PFSK-1 (cell line): ENCODE measurements at regions not wholly inside any gene's neighbourhood (a gene's known extent, or its start where the extent isn't known, plus 50 kb on each side); places are given as distances from the start of the nearest gene placed in this dataset.

Experiments used
- FOXP2 ChIP-seq: optimal IDR thresholded peaks from 2 replicates; pipeline ENCODE3; 2011; ENCODE audit warnings: borderline replicate concordance, control low read depth, inconsistent platforms; ENCODE audit not compliant: insufficient read depth; ENCODE audit errors: extremely low read length, extremely low read depth
- POLR2AphosphoS5 ChIP-seq: IDR thresholded peaks from 2 replicates; pipeline ENCODE4 v1.6.1; 2012; ENCODE audit warnings: low read depth, mild to moderate bottlenecking, control low read depth, low read length, moderate library complexity
- REST ChIP-seq, 2 experiments: IDR thresholded peaks; 2 replicates each; pipeline versions ENCODE4 v1.6.1 to v1.8.0; 2011 to 2012; ENCODE audit warnings: low read depth in 2 of 2, low read length in 2 of 2, control low read depth in 1 of 2, inconsistent platforms in 1 of 2, mild to moderate bottlenecking in 1 of 2, moderate library complexity in 1 of 2; ENCODE audit not compliant: insufficient read depth in 1 of 2
- SIN3A ChIP-seq: IDR thresholded peaks from 2 replicates; pipeline ENCODE4 v1.6.1; 2012; ENCODE audit warnings: mild to moderate bottlenecking, low read length, moderate library complexity, borderline replicate concordance; ENCODE audit not compliant: insufficient read depth
- TAF1 ChIP-seq: IDR thresholded peaks from 2 replicates; pipeline ENCODE4 v1.6.1; 2012; ENCODE audit warnings: low read length, control low read depth, borderline replicate concordance; ENCODE audit not compliant: insufficient read depth

GRCh38 chr5:103364074-103364473 is 105.5 kb downstream of the MACIR start:
- no peak for TF ChIP-seq POLR2AphosphoS5
- TF ChIP-seq SIN3A, result no peak
- TF ChIP-seq TAF1, result no peak
- TF ChIP-seq FOXP2, result no peak

- TF ChIP-seq POLR2AphosphoS5, result no peak
Measured at GRCh38 chr5:103362211-103362610, 103.6 kb downstream of the MACIR start.

- no peak for TF ChIP-seq TAF1
- TF ChIP-seq REST (IDR thresholded peaks at IDR 0.05; ENCODE audit: insufficient read depth in 1 of 2, low read depth in 2 of 2, low read length in 2 of 2), result no peak
Measured at GRCh38 chr5:103360475-103360874, 101.9 kb downstream of the MACIR start.

GRCh38 chr5:103358305-103358995 is 99.9 kb downstream of the MACIR start:
- no peak for TF ChIP-seq SIN3A
- no peak for TF ChIP-seq POLR2AphosphoS5
- no peak for TF ChIP-seq FOXP2
- TF ChIP-seq REST (IDR thresholded peaks at IDR 0.05; ENCODE audit: insufficient read depth in 1 of 2, low read depth in 2 of 2, low read length in 2 of 2), result no peak
- no peak for TF ChIP-seq TAF1

- TF ChIP-seq REST (IDR thresholded peaks at IDR 0.05; ENCODE audit: insufficient read depth in 1 of 2, low read depth in 2 of 2, low read length in 2 of 2), result no peak
- TF ChIP-seq SIN3A, result no peak
- no peak for TF ChIP-seq POLR2AphosphoS5
- no peak for TF ChIP-seq FOXP2
- no peak for TF ChIP-seq TAF1
Measured at GRCh38 chr5:103357636-103358035, 99.1 kb downstream of the MACIR start.

- TF ChIP-seq REST (IDR thresholded peaks at IDR 0.05; ENCODE audit: insufficient read depth in 1 of 2, low read depth in 2 of 2, low read length in 2 of 2), result no peak
- no peak for TF ChIP-seq FOXP2
- no peak for TF ChIP-seq POLR2AphosphoS5
- no peak for TF ChIP-seq TAF1
- no peak for TF ChIP-seq SIN3A
Measured at GRCh38 chr5:103356350-103357091, 98.0 kb downstream of the MACIR start.
